Mesendoderm (in vitro differentiated cells): ENCODE measurements at regions not wholly inside any gene's neighbourhood (a gene's known extent, or its start where the extent isn't known, plus 50 kb on each side); places are given as distances from the start of the nearest gene placed in this dataset.

Experiments used
- DNase-seq: peaks from one replicate; pipeline ENCODE4 v3.0.0; 2013
- H2AK5ac ChIP-seq: 2 replicates; pipeline ENCODE4 v1.6.1; 2013; ENCODE audit warnings: low read length, inconsistent platforms
- H2BK120ac ChIP-seq: 2 replicates; pipeline ENCODE4 v1.6.1; 2013; ENCODE audit warnings: low read depth, mild to moderate bottlenecking, low read length, moderate library complexity, mixed read lengths
- H2BK15ac ChIP-seq: replicated peaks from 2 replicates; pipeline ENCODE4 v1.6.1; 2013; ENCODE audit warnings: low read depth, mild to moderate bottlenecking, moderate library complexity
- H2BK5ac ChIP-seq: 2 replicates; pipeline ENCODE4 v1.6.1; 2013; ENCODE audit warnings: low read length, inconsistent platforms
- H3K18ac ChIP-seq: 2 replicates; pipeline ENCODE4 v1.6.1; 2013; ENCODE audit warnings: mild to moderate bottlenecking, low read length, mixed read lengths
- H3K23ac ChIP-seq: one replicate; pipeline ENCODE4 v1.6.1; 2013; ENCODE audit warnings: low read length
- H3K27ac ChIP-seq: 2 replicates; pipeline ENCODE4 v1.5.1; 2013; ENCODE audit warnings: low read depth, mild to moderate bottlenecking, inconsistent platforms, low read length, moderate library complexity
- H3K27me3 ChIP-seq: 2 replicates; pipeline ENCODE4 v1.6.1; 2013; ENCODE audit warnings: low read length, control low read depth, mild to moderate bottlenecking, inconsistent platforms; ENCODE audit not compliant: insufficient read depth, poor library complexity
- H3K36me3 ChIP-seq: 2 replicates; pipeline ENCODE4 v1.6.1; 2013; ENCODE audit warnings: low read length, inconsistent platforms; ENCODE audit not compliant: control insufficient read depth, insufficient read depth
- H3K4ac ChIP-seq: one replicate; pipeline ENCODE4 v1.6.1; 2013; ENCODE audit warnings: low read depth, mild to moderate bottlenecking, low read length, moderate library complexity
- H3K4me1 ChIP-seq: 2 replicates; pipeline ENCODE4 v1.6.1; 2013; ENCODE audit warnings: low read depth, low read length, inconsistent platforms; ENCODE audit not compliant: control insufficient read depth
- H3K4me2 ChIP-seq: 2 replicates; pipeline ENCODE4 v1.6.1; 2013; ENCODE audit warnings: low read length
- H3K4me3 ChIP-seq: 2 replicates; pipeline ENCODE4 v1.5.1; 2013; ENCODE audit warnings: mild to moderate bottlenecking, low read length
- H3K56ac ChIP-seq: one replicate; pipeline ENCODE4 v1.6.1; 2013; ENCODE audit warnings: low read length
- H3K79me1 ChIP-seq: 2 replicates; pipeline ENCODE4 v1.6.1; 2013; ENCODE audit warnings: low read length, inconsistent platforms
- H3K79me2 ChIP-seq: 2 replicates; pipeline ENCODE4 v1.6.1; 2013; ENCODE audit warnings: mild to moderate bottlenecking, low read length; ENCODE audit not compliant: control insufficient read depth, insufficient read depth
- H3K9ac ChIP-seq: 2 replicates; pipeline ENCODE4 v1.6.1; 2013; ENCODE audit warnings: low read length, inconsistent platforms
- H4K5ac ChIP-seq: one replicate; pipeline ENCODE4 v1.6.1; 2013; ENCODE audit warnings: low read length
- H4K8ac ChIP-seq: one replicate; pipeline ENCODE4 v1.6.1; 2013; ENCODE audit warnings: low read depth, mild to moderate bottlenecking, control low read depth, low read length, moderate library complexity
- WGBS: extraction: QIAGEN DNeasy Blood & Tissue Kit; methylation state at CpG from one replicate; pipeline ENCODE4 v1.1.7; 2013; ENCODE audit warnings: low lambda C conversion rate, missing lambda C conversion rate; ENCODE audit not compliant: insufficient coverage; ENCODE audit errors: extremely low coverage; 5-methylcytosine and 5-hydroxymethylcytosine counted together

DNA sequence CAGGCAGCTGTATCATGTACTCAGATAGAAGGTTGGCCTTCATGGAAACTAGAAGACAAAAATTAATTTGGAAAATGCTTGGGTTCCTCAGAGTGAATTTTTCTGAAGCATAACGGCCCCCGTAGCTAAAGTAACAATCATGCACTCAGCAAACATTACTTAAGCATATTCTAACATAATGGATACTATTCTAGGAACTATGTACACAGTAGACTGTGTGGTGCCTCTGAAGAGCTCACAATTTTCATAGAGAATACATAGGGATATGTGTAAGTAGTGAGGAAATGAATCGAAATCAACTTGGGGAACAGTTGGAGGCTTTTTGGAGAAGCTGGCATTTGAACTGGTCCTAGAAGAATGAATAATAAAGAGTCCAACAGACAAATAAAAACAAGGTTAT is 1045.0 kb downstream of the GLUD2 start:
- no peak overlapping the region for H3K23ac ChIP-seq
- WGBS: no CpG with 5 or more reads among the region's 3 CpGs
- no peak for DNase-seq
- no peaks in the 10 kb centered on the region for H3K79me1 ChIP-seq
- no peaks in the 10 kb centered on the region for H3K79me2 ChIP-seq
- H3K18ac ChIP-seq: no peak overlapping the region
- H3K4me3 ChIP-seq: no peak overlapping the region
- H3K4me1 ChIP-seq: no peaks in the 10 kb centered on the region
- no peaks in the 10 kb centered on the region for H3K27me3 ChIP-seq
- H4K5ac ChIP-seq: no peak overlapping the region
- H2BK15ac ChIP-seq: no peak overlapping the region
- no peak overlapping the region for H3K56ac ChIP-seq
- no peaks in the 10 kb centered on the region for H3K36me3 ChIP-seq
- no peak overlapping the region for H3K4me2 ChIP-seq
- H3K9ac ChIP-seq: no peak overlapping the region
- no peak overlapping the region for H3K4ac ChIP-seq
- no peak overlapping the region for H2BK5ac ChIP-seq
- no peak overlapping the region for H2BK120ac ChIP-seq
- no peak overlapping the region for H2AK5ac ChIP-seq
- no peak overlapping the region for H4K8ac ChIP-seq
- no peak overlapping the region for H3K27ac ChIP-seq

DNA sequence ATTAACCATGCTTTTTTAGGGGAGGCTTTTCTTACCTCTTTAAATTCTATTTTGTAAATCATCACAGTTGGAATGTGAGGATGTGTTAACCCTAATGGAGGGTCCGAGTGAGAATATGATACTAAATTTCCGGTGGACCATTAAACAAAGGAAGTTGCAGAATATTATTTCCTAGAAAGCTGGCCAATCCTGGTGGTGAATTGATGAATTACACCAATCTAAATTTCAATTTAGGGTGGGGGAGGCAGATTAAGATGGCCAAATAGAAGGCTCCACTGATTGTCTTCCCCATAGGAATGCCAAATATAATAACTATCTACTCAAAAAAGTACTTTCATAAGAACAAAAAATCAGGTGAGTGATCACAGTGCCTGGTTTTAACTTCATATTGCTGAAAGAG is 1045.6 kb downstream of the GLUD2 start:
- no peaks in the 10 kb centered on the region for H3K36me3 ChIP-seq
- H2BK5ac ChIP-seq: no peak overlapping the region
- no peak overlapping the region for H2BK15ac ChIP-seq
- no peaks in the 10 kb centered on the region for H3K27me3 ChIP-seq
- H3K79me2 ChIP-seq: no peaks in the 10 kb centered on the region
- no peak overlapping the region for H3K23ac ChIP-seq
- no peak overlapping the region for H3K4ac ChIP-seq
- no peak overlapping the region for H3K4me2 ChIP-seq
- H3K4me3 ChIP-seq: no peak overlapping the region
- H3K56ac ChIP-seq: no peak overlapping the region
- no CpG with 5 or more reads among the region's 2 CpGs for WGBS
- no peaks in the 10 kb centered on the region for H3K79me1 ChIP-seq
- no peak for DNase-seq
- no peaks in the 10 kb centered on the region for H3K4me1 ChIP-seq
- H3K27ac ChIP-seq: no peak overlapping the region
- no peak overlapping the region for H2AK5ac ChIP-seq
- H4K8ac ChIP-seq: no peak overlapping the region
- no peak overlapping the region for H2BK120ac ChIP-seq
- H4K5ac ChIP-seq: no peak overlapping the region
- H3K9ac ChIP-seq: no peak overlapping the region
- H3K18ac ChIP-seq: no peak overlapping the region

DNA sequence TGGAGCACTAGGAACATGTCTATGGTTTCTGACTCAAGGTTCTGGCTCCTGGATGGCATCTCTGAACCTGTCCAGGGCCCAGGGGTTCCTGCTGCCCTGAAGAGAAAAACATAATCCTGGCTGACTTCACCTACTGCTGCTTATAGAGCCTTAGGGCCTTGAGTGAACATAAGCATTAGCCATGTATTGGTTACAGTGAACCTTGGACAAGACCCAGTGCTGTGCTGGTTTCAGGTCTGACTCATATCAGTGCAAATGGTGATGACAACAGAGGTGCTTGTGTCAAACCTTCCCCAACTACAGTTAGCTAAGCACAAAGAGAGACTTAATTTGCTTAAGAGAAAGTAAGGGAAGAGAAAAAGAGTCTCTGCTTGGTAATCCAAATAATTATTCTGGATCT is 1047.2 kb downstream of the GLUD2 start:
- H3K4ac ChIP-seq: no peak overlapping the region
- H2BK15ac ChIP-seq: no peak overlapping the region
- no peaks in the 10 kb centered on the region for H3K79me1 ChIP-seq
- no peaks in the 10 kb centered on the region for H3K4me1 ChIP-seq
- no peak overlapping the region for H3K4me2 ChIP-seq
- no peak overlapping the region for H3K56ac ChIP-seq
- H4K5ac ChIP-seq: no peak overlapping the region
- no peak overlapping the region for H2AK5ac ChIP-seq
- no peak overlapping the region for H3K18ac ChIP-seq
- DNase-seq: no peak
- no peak overlapping the region for H4K8ac ChIP-seq
- H3K36me3 ChIP-seq: no peaks in the 10 kb centered on the region
- no peak overlapping the region for H2BK120ac ChIP-seq
- no peak overlapping the region for H3K4me3 ChIP-seq
- no peak overlapping the region for H3K27ac ChIP-seq
- H3K9ac ChIP-seq: no peak overlapping the region
- no peaks in the 10 kb centered on the region for H3K27me3 ChIP-seq
- no peak overlapping the region for H2BK5ac ChIP-seq
- no peaks in the 10 kb centered on the region for H3K79me2 ChIP-seq
- no peak overlapping the region for H3K23ac ChIP-seq

DNA sequence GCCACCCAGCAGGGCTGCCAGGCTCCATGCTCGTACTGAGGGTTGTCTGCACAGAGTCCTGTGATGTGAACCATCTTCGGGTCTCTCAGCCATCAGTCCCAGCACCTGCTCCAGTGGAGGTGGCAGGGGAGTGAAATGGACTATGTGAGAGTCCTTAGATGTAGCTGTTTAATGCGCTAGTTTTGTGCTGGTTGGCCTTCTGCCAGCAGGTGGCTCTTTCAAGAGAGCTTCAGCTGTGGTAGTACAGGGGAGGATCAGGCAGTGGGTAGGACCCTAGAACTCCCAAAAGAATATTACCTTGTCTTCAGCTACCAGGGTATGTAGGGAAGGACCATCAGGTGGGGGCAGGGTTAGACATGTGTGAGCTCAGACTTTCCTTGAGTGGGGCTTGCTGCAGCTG is 1066.0 kb downstream of the GLUD2 start:
- Histone ChIP-seq H2BK15ac (no peak overlapping the region), H4K8ac (no peak overlapping the region), H3K4me3 (no peak overlapping the region), H3K27me3 (no peaks in the 10 kb centered on the region), H4K5ac (no peak overlapping the region), H2BK5ac (no peak overlapping the region), H3K23ac (no peak overlapping the region), H2AK5ac (no peak overlapping the region), H3K36me3 (no peaks in the 10 kb centered on the region), H3K27ac (no peak overlapping the region), H3K4me1 (no peaks in the 10 kb centered on the region), H3K79me1 (no peaks in the 10 kb centered on the region), H3K9ac (no peak overlapping the region), H2BK120ac (no peak overlapping the region), H3K4ac (no peak overlapping the region), H3K18ac (no peak overlapping the region), H3K4me2 (no peak overlapping the region), H3K79me2 (no peaks in the 10 kb centered on the region), H3K56ac (no peak overlapping the region)
- no CpG with 5 or more reads among the region's 3 CpGs for WGBS
- peak; percentile 44 for DNase-seq

DNA sequence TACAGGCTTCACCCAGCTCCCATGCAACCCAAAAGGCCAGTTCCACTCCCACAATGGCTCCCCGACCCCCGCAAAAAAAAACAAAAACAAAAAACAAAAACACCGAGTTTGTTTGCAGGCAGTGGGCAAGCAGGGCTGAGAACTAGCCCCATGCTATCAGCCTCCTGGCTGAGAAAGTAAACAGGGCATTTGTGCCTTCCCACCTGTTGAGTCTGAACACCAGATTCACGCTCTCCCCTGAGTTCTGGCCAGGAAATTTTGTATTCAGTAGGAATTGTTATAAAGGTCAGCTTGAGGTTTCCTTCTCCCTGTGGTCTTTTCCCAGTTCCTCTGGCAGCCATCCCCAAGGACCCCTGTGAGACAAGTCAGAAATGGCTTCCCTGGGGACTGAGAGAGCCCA is 1066.5 kb downstream of the GLUD2 start:
- Histone ChIP-seq H3K79me1 (no peaks in the 10 kb centered on the region), H3K79me2 (no peaks in the 10 kb centered on the region), H2BK120ac (no peak overlapping the region), H3K27ac (no peak overlapping the region), H3K4me2 (no peak overlapping the region), H3K4me3 (no peak overlapping the region), H2AK5ac (no peak overlapping the region), H3K56ac (no peak overlapping the region), H4K8ac (no peak overlapping the region), H3K4me1 (no peaks in the 10 kb centered on the region), H3K36me3 (no peaks in the 10 kb centered on the region), H3K23ac (no peak overlapping the region), H3K9ac (no peak overlapping the region), H3K18ac (no peak overlapping the region), H2BK15ac (no peak overlapping the region), H3K27me3 (no peaks in the 10 kb centered on the region), H4K5ac (no peak overlapping the region), H2BK5ac (no peak overlapping the region), H3K4ac (no peak overlapping the region)
- no peak for DNase-seq
- no CpG with 5 or more reads among the region's 4 CpGs for WGBS

DNA sequence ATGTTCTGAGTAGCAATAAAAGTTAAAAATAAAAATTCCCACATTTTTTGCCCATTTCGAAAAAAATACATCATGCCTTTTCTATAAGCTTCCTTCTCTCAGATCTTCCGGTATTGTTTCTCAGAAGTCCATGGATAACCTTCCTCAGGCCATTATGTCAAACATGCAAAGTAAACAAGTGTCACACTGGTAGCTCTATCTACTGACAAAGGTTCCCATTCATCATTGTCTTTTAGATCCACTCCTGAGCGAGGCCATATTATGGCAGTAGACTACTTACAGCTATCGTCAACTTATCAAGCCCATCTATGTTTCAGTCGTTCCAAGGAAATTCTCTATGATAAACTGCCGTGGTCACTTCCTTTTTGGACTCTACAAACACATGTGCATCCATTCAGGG is 1068.2 kb downstream of the GLUD2 start:
- Histone ChIP-seq H2BK5ac (no peak overlapping the region), H4K5ac (no peak overlapping the region), H2BK120ac (no peak overlapping the region), H3K27me3 (no peaks in the 10 kb centered on the region), H3K4me1 (no peaks in the 10 kb centered on the region), H2BK15ac (no peak overlapping the region), H3K9ac (no peak overlapping the region), H3K23ac (no peak overlapping the region), H3K56ac (no peak overlapping the region), H3K79me2 (no peaks in the 10 kb centered on the region), H3K79me1 (no peaks in the 10 kb centered on the region), H3K4me2 (no peak overlapping the region), H3K36me3 (no peaks in the 10 kb centered on the region), H3K18ac (no peak overlapping the region), H4K8ac (no peak overlapping the region), H3K27ac (no peak overlapping the region), H3K4ac (no peak overlapping the region), H2AK5ac (no peak overlapping the region), H3K4me3 (no peak overlapping the region)
- no CpG with 5 or more reads among the region's 6 CpGs for WGBS
- no peak for DNase-seq
